Nephron progenitor cell (in vitro differentiated cells): ENCODE measurements at regions not wholly inside any gene's neighbourhood (a gene's known extent, or its start where the extent isn't known, plus 50 kb on each side); places are given as distances from the start of the nearest gene placed in this dataset.
A peak's percentile ranks its signal among the peaks of the same experiment; 100 is the strongest.

Experiments
- DNase-seq: peaks from one replicate; pipeline ENCODE4 v3.0.0; 2021
- H3K27ac Mint-ChIP-seq: 2 replicates; pipeline ENCODE4 v1.8.0; 2021; ENCODE audit warnings: mild to moderate bottlenecking, moderate library complexity, mixed read lengths
- H3K27me3 Mint-ChIP-seq: 2 replicates; pipeline ENCODE4 v1.8.0; 2021; ENCODE audit warnings: mild to moderate bottlenecking, low read depth, mixed read lengths; ENCODE audit not compliant: poor library complexity
- H3K36me3 Mint-ChIP-seq: 2 replicates; pipeline ENCODE4 v1.8.0; 2021; ENCODE audit warnings: low read depth, mixed read lengths
- H3K4me1 Mint-ChIP-seq: 2 replicates; pipeline ENCODE4 v1.8.0; 2021; ENCODE audit warnings: mixed read lengths
- H3K4me3 Mint-ChIP-seq: 2 replicates; pipeline ENCODE4 v1.8.0; 2021; ENCODE audit warnings: mild to moderate bottlenecking, moderate library complexity, mixed read lengths
- H3K9me3 Mint-ChIP-seq: 2 replicates; pipeline ENCODE4 v1.8.0; 2021; ENCODE audit warnings: mild to moderate bottlenecking, moderate library complexity, mixed read lengths
- TF ChIP-seq, protein P1 (sequence below): fragments of 200-600 bp; sonication (generic); IDR thresholded peaks from 2 replicates; pipeline ENCODE4 v1.5.0; 2021; ENCODE audit warnings: antibody characterized with exemption

DNA sequence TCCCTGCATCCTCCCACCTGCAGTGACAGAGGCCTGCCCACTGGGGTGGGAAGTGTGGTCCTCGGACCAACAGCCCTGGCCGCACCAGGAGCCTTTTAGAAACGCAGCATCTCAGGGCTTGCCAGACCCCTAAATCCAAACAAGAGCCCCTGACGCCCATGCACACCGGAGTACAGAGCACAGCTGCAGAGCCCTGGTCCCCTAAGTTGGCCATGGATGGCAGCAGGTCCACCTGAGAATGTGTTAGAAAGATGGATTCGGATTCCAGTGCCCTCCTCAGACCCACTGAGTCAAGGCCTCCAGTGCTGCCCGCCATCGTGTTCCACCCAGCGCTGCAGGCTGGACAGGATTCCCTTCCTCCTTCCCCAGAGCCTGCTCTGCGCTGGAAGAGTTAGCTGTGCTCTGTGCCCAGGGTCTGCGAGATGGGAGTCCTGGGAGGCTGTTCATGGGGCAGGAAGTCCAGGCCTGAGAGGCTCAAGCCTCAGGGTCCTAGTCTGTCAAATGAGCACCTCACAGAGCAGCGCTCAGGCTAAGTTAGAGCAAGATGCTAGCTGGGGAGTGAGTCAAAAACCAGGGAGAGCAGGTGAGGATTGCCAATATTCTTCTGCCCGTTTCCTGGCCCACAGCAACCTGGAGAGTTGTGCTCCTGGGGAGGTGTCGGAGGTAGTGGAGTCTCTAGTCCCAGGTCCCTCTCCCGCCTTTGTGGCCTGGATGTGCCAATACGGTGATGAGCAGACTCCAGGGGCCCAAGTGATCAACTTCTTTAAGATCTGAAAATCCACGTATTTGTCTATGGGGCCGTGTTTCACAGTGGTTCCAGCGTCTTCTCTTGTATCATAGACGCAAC lies 95.9 kb upstream of the GPR26 start:
- no peaks in the 10 kb centered on the region for H3K36me3 Mint-ChIP-seq
- H3K4me3 Mint-ChIP-seq: no peak overlapping the region
- no peak overlapping the region for H3K27ac Mint-ChIP-seq
- no peaks in the 10 kb centered on the region for H3K9me3 Mint-ChIP-seq
- peaks cover 61% of the 10 kb centered on the region for H3K27me3 Mint-ChIP-seq
- no peak for DNase-seq
- H3K4me1 Mint-ChIP-seq: peaks cover 5% of the 10 kb centered on the region
- TF ChIP-seq, protein P1, sequence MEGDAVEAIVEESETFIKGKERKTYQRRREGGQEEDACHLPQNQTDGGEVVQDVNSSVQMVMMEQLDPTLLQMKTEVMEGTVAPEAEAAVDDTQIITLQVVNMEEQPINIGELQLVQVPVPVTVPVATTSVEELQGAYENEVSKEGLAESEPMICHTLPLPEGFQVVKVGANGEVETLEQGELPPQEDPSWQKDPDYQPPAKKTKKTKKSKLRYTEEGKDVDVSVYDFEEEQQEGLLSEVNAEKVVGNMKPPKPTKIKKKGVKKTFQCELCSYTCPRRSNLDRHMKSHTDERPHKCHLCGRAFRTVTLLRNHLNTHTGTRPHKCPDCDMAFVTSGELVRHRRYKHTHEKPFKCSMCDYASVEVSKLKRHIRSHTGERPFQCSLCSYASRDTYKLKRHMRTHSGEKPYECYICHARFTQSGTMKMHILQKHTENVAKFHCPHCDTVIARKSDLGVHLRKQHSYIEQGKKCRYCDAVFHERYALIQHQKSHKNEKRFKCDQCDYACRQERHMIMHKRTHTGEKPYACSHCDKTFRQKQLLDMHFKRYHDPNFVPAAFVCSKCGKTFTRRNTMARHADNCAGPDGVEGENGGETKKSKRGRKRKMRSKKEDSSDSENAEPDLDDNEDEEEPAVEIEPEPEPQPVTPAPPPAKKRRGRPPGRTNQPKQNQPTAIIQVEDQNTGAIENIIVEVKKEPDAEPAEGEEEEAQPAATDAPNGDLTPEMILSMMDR: no peak

DNA sequence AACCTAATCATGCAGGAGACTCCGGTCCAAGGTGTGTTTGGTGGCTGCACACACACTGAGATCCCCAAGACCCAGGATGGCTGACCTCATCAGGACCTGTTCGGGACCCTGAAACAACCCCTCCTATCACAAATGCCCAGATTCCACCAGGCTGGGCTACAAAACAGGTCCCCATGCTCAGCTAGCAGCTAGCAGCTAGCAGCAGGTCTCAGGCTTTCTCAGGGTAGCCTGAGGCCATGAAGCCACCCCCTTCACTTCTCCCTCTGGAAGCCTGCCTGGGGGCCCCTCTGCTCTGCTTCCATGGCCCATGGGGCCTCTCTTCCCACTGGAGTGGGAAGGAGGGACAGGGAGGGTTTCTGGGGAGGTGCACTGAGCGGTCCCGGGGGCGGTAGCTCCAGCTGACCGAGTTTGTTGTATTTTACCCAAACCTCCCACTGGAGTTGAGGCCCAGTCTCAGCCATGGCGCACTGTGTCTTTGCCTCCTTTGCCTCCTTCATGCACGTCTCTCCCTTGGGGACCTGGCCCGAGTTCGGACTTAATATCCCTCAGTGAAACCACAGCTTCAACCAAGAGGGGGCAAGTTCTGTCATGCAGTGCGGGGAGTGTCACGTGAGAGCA lies 95.1 kb upstream of the GPR26 start:
- Mint-ChIP-seq H3K27ac (no peak overlapping the region), H3K4me1 (peaks cover 5% of the 10 kb centered on the region), H3K4me3 (no peak overlapping the region), H3K36me3 (no peaks in the 10 kb centered on the region), H3K27me3 (peaks cover 61% of the 10 kb centered on the region), H3K9me3 (no peaks in the 10 kb centered on the region)
- DNase-seq: no peak
- TF ChIP-seq, protein P1: no peak

DNA sequence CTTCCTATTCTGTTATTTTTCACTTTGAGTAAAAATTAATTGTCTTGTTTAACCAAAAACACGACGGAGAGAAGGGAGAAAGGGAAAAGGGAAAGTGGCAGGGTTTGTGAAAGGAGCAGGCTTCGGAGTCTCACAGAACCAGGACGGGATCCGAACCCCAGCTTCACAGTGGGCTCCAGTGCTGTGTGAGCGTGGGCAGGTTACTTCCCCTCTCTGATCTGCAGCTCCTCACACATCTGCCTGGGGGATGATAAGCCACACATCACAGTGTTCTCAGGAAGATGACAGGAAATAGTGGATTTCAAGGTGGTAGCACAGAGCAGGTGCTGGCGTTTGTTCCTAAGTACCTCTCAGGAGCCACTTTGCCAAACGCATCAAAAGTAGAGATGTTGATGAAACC lies 94.2 kb upstream of the GPR26 start:
- H3K9me3 Mint-ChIP-seq: no peaks in the 10 kb centered on the region
- H3K36me3 Mint-ChIP-seq: no peaks in the 10 kb centered on the region
- H3K27ac Mint-ChIP-seq: no peak overlapping the region
- no peak for DNase-seq
- peaks cover 62% of the 10 kb centered on the region for H3K27me3 Mint-ChIP-seq
- TF ChIP-seq, protein P1: no peak
- peaks cover 5% of the 10 kb centered on the region for H3K4me1 Mint-ChIP-seq
- H3K4me3 Mint-ChIP-seq: no peak overlapping the region

DNA sequence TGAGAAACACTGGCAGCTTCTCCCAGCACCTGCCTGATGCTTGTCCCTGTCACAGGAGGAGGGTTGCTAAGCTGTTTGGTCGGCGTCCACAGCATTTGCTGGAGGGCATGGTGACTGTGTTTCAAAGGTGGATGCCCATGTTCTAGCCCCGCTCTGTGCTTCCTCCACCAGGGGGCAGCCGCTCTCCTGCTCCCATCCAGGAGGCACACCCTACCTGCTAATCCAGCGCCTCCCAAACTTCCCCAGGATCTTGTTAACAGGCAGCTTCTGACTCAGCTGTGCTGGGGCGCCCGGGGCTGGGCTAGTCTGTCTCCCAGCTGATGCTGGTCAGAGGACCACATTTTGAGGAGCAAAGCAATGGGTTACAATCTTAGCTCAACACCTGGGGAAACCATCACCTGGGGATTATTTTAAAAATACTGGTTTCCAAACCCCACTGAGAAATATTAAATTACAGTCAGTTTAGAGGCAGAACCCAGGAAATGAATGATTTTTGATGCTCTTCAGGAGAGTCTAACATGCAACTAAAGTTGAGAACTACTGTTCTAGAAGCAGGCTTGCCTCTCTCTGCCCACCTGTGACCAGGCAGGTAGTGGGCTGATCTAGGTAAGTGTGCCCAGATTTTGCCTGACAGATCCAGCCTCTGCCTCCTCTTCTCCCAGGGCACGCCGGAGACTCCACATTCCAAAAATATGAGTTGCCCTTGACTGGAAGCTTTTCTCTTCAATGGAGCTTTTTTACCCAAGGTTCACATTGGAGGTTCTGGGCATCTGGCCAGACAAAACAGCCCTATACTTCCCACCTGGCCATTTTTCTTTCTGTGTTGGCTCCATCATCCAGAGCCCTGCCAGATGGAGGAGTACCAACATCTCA lies 92.7 kb upstream of the GPR26 start:
- DNase-seq: peak; percentile 75
- Mint-ChIP-seq H3K9me3 (no peaks in the 10 kb centered on the region), H3K27me3 (peaks cover 58% of the 10 kb centered on the region), H3K4me3 (no peak overlapping the region), H3K36me3 (no peaks in the 10 kb centered on the region), H3K27ac (no peak overlapping the region), H3K4me1 (peaks cover 5% of the 10 kb centered on the region)
- TF ChIP-seq, protein P1: peak; percentile 69

DNA sequence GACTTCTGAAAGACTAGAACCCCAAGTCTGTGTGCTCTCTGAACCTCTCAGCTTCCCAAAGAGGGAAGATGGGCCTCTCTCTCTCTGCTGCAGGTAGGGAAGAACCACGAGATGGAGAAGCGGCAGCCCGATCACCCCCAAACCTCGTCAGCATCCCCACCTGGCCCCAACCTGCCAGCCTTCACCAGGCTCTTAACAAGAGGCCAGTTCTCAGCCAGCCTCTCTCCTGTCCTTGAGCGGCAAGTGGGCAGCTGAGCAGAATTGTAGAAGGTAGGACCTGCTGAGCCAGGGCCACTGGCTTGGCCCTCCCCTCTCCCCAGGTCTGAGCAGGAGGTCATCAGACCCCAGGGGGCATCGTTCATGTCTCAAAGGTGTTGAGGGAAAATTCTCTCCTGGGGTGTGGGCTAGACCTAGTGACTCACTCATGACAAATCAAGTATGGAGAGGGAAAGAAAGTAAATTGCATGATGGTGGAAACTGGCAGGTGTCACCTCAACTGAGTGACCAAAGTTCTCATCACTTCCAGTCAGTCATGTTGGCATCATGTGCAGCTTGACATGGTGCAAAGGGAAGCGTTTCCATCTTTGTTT lies 92.0 kb upstream of the GPR26 start:
- Mint-ChIP-seq H3K9me3 (no peaks in the 10 kb centered on the region), H3K27me3 (peaks cover 53% of the 10 kb centered on the region), H3K4me3 (no peak overlapping the region), H3K4me1 (peaks cover 5% of the 10 kb centered on the region), H3K36me3 (no peaks in the 10 kb centered on the region), H3K27ac (no peak overlapping the region)
- no peak for DNase-seq
- TF ChIP-seq, protein P1: no peak
